ENCODE measurements at regions not wholly inside any gene's neighbourhood (a gene's known extent, or its start where the extent isn't known, plus 50 kb on each side); places are given as distances from the start of the nearest gene placed in this dataset.

GRCh38 chrX:134727363-134727762 lies 69.1 kb upstream of the PLAC1 start:
- Histone ChIP-seq H3K4me1 (ENCODE audit: control insufficient read depth in 1 of 2, insufficient read depth in 1 of 2, low read depth in 1 of 2, low read length in 1 of 2) (no peaks in the 10 kb centered on the region), H3K27me3 (no peaks in the 10 kb centered on the region), H3K27ac (no peak overlapping the region), H3K4me3 (ENCODE audit: low read depth in 1 of 2, low read length in 1 of 2) (no peak overlapping the region), H3K36me3 (no peaks in the 10 kb centered on the region), H3K9me3 (no peaks in the 10 kb centered on the region)
- no peak for TF ChIP-seq CTCF (IDR thresholded peaks at IDR 0.05)

GRCh38 chrX:134725103-134725690 lies 66.9 kb upstream of the PLAC1 start:
- H3K9me3 ChIP-seq, result no peaks in the 10 kb centered on the region
- no peaks in the 10 kb centered on the region for H3K4me1 ChIP-seq (ENCODE audit: control insufficient read depth in 1 of 2, insufficient read depth in 1 of 2, low read depth in 1 of 2, low read length in 1 of 2)
- H3K4me3 ChIP-seq (ENCODE audit: low read depth in 1 of 2, low read length in 1 of 2), result no peak overlapping the region
- no peak overlapping the region for H3K27ac ChIP-seq
- no peaks in the 10 kb centered on the region for H3K36me3 ChIP-seq
- no peak for TF ChIP-seq CTCF (IDR thresholded peaks at IDR 0.05)
- no peaks in the 10 kb centered on the region for H3K27me3 ChIP-seq

GRCh38 chrX:134721766-134722532 lies 63.7 kb upstream of the PLAC1 start:
- no peaks in the 10 kb centered on the region for H3K9me3 ChIP-seq
- H3K4me1 ChIP-seq (ENCODE audit: control insufficient read depth in 1 of 2, insufficient read depth in 1 of 2, low read depth in 1 of 2, low read length in 1 of 2), result peaks cover 7% of the 10 kb centered on the region in 2 experiments
- H3K4me3 ChIP-seq (ENCODE audit: low read depth in 1 of 2, low read length in 1 of 2), result no peak overlapping the region
- H3K27ac ChIP-seq, result no peak overlapping the region
- H3K27me3 ChIP-seq, result no peaks in the 10 kb centered on the region
- no peak for TF ChIP-seq CTCF (IDR thresholded peaks at IDR 0.05)
- no peaks in the 10 kb centered on the region for H3K36me3 ChIP-seq

- H3K27ac ChIP-seq, result no peak overlapping the region
Observed at GRCh38 chrX:134718966-134719317, 60.7 kb upstream of the PLAC1 start.

More at GRCh38 chrX:134718966-134719317, 60.7 kb upstream of the PLAC1 start:
- no peaks in the 10 kb centered on the region for H3K36me3 ChIP-seq
- no peaks in the 10 kb centered on the region for H3K27me3 ChIP-seq
- no peak for TF ChIP-seq CTCF (IDR thresholded peaks at IDR 0.05)
- H3K4me3 ChIP-seq (ENCODE audit: low read depth in 1 of 2, low read length in 1 of 2), result no peak overlapping the region
- H3K4me1 ChIP-seq (ENCODE audit: control insufficient read depth in 1 of 2, insufficient read depth in 1 of 2, low read depth in 1 of 2, low read length in 1 of 2), result peaks cover 7% of the 10 kb centered on the region in 2 experiments
- no peaks in the 10 kb centered on the region for H3K9me3 ChIP-seq

Data from neutrophil (primary cell).